ENCODE measurements at regions not wholly inside any gene's neighbourhood (a gene's known extent, or its start where the extent isn't known, plus 50 kb on each side); places are given as distances from the start of the nearest gene placed in this dataset.

DNA sequence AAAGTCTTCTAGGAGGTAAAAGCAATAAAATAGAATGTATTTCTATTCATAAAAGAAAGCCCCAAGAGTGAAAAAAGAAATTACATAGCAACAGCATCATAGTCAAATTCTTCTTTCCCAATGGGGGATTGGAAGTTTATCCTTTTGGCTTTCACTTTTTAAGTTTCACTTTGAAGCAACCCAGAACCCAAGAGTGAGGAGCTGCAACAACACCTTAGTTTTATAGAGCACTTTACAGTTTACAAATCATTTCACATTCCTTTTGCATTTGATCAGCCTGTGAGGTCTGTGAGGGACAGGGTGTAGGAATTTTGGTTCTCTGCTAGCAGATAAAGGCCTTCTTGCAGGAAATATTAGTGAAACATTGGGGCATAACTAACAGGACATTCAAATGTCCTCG, 112.0 kb upstream of the NDP start:
- TF ChIP-seq, protein P1, sequence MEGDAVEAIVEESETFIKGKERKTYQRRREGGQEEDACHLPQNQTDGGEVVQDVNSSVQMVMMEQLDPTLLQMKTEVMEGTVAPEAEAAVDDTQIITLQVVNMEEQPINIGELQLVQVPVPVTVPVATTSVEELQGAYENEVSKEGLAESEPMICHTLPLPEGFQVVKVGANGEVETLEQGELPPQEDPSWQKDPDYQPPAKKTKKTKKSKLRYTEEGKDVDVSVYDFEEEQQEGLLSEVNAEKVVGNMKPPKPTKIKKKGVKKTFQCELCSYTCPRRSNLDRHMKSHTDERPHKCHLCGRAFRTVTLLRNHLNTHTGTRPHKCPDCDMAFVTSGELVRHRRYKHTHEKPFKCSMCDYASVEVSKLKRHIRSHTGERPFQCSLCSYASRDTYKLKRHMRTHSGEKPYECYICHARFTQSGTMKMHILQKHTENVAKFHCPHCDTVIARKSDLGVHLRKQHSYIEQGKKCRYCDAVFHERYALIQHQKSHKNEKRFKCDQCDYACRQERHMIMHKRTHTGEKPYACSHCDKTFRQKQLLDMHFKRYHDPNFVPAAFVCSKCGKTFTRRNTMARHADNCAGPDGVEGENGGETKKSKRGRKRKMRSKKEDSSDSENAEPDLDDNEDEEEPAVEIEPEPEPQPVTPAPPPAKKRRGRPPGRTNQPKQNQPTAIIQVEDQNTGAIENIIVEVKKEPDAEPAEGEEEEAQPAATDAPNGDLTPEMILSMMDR (IDR thresholded peaks at IDR 0.05): no peak
- no peak for TF ChIP-seq POLR2AphosphoS5 (IDR thresholded peaks at IDR 0.05)
- no peak for TF ChIP-seq POLR2A (IDR thresholded peaks at IDR 0.05)
- TF ChIP-seq EP300 (IDR thresholded peaks at IDR 0.05): no peak

Measured in upper lobe of left lung (tissue), 4 donors.